NCI-H1105 (cell line): ENCODE measurements at regions not wholly inside any gene's neighbourhood (a gene's known extent, or its start where the extent isn't known, plus 50 kb on each side); places are given as distances from the start of the nearest gene placed in this dataset.

Experiments
- DNase-seq: peaks from one replicate; lab custom pipeline; 2025; lab: John Stamatoyannopoulos, UW

DNA sequence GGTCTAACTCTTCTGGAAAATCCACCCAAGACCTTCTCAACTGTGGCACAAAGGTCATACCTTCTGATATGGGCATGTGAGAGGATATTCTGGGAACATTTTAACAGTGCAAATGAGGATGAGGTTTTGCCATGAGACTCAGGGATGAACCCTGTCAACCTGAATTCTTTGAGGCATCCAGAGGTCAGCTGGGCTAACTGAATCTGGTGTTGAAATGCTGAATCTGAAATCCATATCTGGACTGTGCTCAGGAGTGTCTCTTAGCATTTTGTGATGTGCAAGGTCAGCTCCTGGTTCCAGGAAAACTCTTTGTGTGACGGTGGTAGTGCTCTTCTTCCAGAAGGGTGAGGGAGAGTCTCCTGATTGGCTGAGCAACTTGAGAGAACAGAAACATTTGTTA lies 276.0 kb upstream of the SALL1 start:
- no peak for DNase-seq

DNA sequence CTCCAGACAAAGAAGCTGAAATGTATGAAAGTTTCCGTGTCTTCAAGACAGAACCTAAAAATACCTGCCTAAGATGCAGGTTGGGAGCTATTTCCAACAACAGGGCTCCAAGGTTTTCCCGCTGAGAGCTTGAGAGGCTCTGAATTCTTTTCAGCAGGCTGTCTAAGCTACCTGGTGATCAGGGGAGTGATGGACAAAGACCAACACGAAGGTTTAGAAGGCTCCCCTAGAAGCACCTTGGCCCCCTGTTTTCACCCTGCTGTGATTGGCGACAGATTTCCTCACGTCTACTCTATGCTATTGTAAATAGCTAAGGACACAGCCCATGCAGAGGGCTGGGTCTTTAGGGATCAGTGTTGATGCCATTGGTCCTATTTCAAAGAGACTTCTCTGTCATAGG lies 275.2 kb upstream of the SALL1 start:
- DNase-seq: no peak

DNA sequence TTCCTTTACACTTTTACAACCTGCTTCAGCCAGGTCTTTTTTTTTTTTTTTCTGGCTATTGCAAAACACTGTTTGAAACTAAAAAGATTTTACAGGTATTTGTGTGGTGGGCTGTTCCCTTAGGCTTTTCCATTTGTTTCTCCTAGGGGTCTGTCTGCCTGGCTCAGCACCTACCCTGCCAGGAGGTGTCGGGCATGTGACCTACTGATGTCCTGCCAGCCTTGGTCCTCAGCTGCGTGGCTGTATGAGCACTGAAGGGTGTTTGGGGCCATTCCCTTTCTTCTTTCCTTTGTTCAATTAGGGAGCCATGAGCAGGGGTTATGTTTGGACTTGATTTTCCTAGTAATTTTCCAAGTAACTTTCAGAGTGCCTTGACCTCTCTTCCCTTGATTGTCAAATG lies 269.2 kb upstream of the SALL1 start:
- DNase-seq: no peak

DNA sequence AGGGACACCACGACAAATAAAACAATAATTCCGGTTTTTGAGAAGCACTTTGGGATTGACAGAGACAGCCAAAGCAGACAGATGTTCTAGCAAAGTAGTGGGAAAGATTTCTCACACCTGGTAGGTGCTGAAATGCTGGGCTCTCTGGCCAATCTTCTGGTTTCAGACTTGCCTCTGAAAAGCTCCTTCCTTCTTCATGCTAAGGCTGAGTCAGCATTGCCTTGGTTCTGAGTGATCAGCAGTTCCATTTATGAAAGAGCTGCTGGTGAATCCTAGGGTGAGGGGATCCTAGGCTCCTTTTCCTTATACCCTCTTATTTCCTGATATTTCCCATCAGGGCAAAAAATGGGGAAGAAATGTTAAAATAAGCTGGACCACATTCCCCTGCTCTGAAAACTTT lies 268.7 kb upstream of the SALL1 start:
- no peak for DNase-seq

DNA sequence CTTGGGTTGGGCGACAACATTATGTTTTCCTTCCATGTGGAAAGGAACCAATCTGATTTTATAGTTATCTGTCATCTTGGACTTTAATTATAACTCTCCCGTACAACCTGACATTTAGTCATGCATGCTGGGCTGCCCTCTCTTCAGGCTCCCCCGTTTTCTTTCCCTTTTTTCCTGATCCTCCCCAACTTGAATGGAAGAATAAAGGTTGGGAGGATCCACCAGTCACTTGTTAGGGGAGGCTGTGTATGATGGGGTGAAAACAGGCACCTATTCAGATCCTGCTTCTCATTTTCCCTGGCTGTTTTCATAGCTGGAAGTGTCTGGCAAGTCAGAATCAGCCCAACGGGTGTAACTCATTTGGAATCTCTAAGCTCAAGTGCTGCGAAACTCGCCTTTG lies 267.2 kb upstream of the SALL1 start:
- no peak for DNase-seq

DNA sequence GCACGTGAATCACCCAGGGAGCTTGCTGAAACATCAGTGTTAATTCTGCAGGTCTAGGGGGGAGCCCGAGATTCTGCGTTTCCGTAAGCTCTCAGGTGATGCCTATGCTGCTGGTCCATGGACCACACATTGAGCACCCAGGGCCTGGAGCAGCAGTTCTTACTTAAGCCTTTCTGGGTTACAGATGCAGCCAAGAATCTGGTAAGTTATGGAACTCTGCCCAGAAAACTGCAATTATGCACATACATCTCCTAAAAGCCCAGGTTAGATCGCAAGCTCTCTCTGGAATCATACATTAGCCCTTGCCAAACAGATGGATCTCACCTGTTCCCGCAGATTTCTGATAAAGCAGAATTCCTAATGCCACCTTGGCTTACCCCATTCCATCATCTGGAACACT lies 265.9 kb upstream of the SALL1 start:
- DNase-seq: peak; percentile 37

DNA sequence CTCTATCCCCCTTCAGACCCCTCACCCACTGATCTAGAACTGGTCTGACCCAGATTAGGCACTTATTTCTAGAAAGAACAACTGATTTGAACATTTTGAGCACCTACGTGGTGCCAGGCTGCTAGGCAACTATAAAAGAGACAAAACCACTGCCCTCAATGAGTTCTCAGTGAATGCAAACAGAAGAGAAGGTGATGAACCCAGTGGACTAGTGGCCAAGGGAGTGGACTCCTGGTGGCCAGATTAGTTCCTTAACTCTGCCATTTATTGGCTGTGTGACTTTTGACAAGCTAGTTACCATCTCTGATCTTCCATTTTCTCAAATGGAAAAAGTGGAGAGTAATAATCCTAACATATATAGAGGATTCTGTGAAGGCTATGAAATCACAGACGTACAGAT lies 259.1 kb upstream of the SALL1 start:
- DNase-seq: no peak

DNA sequence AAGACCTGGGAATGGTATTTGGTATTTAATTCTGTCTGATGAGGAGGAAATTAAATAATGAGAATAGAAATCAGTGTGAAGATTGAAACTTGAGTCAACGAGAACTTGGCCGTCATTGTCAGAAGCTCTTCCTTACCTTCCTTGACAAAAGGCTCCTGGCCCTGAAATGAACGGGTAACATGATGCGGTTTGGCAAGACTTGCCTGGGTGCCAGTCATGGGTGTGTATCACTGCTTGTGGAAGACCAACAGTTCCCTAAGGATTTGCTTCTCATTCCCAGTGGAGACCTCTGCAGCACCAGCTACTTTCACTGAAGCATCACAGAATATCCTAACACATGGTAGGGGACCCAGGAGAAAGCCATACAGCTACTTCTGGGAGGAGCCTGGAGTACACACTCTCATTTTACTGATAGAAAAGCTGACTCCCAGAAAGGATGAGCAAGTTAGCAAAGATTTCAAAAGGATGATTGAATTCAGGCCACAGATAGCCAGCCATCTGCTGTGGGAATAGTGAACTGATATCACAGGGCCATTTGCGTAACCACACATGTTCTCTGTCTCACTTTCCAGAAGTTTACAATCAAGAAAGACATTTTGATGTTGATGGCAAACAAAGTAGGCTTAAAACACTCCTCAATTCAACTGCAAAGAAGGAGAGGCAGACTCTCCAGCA lies 258.1 kb upstream of the SALL1 start:
- DNase-seq: no peak

DNA sequence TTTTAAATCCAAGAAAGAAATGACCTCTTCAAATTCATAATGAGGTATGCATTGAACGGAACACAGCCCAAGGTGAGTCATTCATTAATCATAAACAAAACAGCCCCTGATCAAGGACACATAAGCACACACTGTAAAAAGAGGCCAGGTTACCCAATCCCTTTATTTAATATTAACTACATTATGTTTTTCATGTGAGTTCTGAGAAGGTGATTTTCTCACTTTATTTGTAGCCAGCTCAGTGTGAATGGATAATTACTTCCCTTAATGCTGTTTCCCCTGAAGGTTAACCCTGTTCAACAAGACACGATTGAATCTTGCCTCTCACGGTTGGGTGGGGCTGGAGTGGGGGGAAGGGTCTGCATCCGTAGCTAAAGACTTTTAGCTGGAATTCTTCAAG lies 257.3 kb upstream of the SALL1 start:
- DNase-seq: no peak

DNA sequence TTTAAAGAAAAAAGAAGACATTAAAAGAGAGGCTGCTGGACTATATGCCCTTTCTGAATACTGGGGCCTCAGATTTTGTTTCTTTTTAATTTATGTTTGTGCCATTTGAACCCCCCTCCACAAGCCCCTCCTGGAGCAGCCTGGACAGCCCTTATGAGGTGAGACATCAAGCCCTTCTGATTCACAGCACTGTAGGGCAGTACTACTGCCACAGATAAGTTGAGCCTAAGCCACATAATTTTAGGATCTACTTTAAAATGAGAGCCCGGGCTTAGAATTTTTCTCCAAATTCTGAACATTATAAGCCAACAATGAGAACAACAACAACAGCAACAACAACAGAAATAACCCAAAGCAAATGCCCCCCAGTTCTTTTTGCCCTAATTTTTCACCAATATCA lies 256.9 kb upstream of the SALL1 start:
- DNase-seq: no peak

DNA sequence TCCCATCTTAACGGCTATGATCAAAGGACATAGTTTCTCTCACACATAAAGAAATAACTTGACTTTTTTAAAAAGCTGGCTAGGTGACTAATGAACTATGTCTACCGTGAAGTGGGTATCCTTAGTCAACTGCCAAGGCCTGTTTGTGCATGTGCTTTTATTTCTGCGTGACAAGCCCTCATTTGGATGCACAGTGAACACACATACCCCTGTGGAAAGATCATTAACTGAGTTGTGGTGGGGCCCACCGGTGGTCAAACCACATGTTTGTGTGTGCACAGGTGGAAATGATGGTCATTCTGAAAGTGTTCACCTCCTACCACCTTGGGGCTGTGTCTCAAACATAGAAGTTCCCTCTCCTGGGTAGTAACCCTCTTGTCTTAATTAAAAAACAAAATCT lies 256.1 kb upstream of the SALL1 start:
- no peak for DNase-seq

DNA sequence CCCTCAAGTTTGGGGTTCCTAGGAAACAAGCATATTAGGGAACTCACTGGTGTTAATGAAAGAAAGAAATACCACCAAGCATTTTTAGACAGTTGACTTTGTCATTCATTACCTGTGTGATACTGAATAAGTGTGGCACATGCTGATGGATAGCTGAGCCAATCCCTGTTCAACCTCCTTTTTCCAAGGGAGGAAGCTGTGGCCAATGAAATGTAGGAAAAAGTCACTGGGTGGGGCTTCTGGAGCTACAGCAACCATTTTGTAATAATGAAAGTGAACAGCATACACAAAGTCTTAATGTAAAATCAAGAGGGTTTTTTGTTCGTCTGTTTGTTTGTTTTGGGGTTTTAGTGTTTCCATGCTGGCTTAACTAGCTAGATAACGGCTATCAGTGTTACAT lies 254.3 kb upstream of the SALL1 start:
- DNase-seq: no peak

DNA sequence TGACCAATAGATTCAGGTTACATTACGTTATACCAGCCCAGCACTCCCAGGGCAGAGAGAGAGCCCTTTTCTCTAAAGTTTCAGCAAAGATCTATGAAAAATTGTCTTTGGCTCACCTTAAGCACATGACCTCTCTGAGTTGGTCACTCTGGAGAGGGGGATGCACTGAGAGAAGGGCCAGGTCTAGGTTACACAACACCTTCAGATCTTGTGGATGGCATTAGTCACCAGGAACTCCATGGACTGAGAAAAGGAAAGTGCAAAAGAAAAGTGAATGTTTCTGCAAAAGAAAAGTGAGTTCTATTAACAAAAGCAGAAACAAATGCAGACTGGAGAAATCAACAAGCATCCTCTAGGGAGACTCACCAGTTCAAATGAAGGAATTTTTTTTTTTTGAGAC lies 253.3 kb upstream of the SALL1 start:
- no peak for DNase-seq

DNA sequence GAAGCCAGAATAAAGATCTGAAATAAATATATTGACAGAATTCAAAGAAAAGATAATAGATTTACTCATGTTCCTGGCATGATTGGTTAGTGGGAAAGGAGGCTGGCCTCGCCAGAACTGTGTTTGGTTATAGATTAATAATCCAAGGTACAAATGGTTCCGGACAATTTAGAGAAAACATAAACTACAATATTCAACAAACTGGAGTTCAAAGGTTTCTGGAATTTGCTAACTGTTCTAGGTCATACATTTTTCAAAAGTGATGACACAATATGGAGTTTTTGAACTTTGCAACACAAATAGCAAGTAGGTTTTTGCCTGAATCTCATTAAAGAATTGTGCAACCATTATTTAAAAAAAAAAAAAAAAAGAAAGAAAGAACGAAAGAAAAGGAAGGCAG lies 251.7 kb upstream of the SALL1 start:
- no peak for DNase-seq

DNA sequence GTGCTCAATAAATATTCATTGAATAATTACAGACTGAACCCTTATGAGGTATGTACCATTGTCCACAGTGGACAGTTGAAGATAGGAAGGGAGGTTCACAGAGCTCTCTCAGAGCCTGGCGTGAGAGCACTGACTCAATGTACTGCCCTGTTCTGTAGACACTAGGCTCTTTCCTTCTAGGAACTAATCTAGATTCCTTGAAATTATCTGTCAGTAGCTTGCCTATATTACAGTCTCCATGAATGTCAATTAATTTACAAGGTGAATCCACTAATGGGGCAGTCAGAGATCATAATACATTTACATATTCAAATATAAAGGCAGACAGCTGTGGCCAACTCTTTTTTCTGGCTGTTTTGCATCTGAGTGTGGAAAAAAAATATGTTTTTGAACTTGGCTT lies 251.2 kb upstream of the SALL1 start:
- DNase-seq: no peak

DNA sequence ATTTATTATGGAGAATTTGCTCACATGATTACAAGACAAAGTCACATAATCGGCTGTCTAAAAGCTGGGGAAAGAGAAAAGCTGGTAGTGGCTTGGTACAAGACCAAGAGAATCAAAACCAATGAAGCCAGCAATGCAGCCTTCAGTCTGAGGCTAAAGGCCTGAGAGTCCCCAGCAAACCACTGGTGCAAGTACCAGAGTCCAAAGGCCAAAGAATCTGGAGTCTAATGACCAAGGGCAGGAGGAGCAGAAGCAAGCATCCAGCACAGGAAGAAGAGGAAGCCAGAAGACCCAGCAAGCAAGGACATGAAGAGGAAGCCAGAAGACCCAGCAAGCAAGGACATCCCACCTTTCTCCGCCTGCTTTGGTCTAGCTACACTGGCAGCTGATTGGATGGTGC lies 250.6 kb upstream of the SALL1 start:
- DNase-seq: no peak

DNA sequence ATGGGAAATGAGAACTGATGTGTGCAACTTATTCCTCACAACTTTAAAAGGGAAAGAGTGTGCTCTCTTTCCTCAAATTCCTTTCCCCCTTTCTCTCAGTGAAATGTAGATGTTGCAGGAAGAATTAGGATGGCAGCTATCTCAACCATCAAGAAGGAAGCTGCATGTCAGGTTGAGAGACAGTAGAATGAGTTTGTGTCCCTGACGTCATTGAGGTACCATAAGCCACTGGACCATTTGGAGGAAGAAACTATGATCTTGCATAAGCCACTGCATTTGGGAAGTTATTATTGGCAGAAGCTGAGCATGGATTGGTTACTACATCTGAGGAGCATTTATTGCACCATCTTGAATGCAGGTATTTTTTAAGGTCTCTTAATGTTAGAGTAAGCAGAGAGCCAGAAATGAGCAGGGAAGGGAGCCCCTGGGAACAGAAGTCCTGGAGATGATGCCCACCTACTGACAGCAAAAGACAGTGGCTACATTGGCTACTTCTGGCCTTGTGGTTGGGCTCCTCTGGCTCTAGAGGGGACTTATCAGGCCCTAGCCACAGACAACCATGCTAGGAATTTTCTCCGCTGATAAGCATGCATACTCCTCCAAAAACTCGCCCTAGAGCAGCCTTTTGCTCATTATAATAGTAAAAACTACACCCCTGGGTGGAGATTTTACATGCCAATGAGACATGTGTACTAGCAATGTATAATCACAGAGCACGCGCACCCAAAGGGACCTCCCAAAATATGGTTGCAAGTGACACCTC lies 249.0 kb upstream of the SALL1 start:
- DNase-seq: no peak

DNA sequence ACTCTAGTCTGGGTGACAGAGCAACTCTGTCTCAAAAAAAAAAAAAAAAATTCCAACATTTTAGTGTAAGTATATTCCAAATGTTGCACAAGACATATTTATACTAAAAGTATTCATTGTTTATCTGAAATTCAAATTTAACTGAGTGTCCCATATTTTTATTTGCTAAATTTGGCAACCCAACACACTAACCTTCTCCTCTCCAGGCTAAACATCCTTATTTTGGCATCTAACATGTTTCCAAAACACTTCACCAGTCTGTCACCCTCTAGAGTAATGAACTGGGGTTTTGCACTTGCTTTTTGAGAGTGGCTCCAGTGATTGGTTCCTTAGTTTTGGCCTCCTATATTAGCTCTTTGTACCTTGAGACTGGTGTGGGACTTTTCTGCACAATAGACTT lies 243.4 kb upstream of the SALL1 start:
- no peak for DNase-seq

DNA sequence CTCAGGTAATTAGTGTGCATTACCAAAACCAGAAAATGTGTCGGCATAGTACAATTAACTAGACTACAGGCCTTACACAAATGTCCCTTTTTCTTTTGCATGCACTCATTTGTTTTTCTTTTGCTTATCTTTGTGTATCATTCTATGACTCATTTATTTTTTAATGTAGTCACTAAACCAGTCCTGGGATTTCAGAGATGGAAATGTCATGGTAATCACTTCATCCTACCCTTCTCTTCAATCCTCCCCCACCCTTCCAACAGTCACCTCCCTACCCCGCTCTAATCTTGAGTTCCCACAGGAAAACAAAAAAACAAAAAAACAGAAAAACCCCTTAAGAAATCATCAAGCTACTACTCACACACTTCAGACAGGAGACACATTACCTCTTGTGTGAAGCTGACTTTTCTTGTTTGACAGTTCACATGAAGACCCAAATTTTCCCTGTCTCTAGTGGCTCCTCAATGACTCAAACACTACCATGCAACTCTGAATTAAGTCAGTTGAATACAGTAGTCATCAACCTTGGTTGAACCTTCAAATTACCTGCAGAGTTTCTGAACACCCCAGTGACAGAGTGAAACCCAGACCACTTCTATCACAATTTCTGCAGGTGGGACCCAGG lies 242.4 kb upstream of the SALL1 start:
- no peak for DNase-seq

DNA sequence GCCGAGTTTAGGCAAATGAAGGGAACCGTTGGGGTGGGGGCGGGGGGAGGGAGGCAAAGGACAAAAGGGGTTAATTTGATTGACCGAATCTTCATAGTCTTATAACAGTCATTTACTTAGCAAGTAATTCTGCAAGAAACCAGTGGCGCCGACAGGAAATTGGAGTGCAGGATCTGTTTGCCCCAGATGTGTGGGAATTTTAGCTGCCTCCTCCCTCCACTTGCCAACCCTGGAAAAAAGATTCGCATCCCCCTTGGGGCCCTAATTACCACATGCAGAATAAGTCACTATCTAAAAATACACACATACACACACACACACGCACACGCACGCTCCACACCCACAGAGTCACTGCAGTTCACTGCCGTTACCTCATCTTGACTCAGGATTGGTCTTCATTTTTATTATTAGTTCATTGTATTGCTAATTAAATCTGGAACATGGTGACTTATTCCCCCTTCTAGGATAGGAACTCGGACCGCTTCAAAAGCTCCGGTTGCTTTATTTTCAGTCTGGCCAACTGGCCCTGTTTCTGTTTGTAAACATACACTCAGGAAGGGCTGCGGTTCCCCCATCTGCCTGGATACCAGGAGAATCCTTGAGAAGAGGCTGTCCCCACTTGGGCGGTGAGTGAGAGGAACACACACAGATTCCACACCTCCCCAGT lies 241.6 kb upstream of the SALL1 start:
- no peak for DNase-seq

DNA sequence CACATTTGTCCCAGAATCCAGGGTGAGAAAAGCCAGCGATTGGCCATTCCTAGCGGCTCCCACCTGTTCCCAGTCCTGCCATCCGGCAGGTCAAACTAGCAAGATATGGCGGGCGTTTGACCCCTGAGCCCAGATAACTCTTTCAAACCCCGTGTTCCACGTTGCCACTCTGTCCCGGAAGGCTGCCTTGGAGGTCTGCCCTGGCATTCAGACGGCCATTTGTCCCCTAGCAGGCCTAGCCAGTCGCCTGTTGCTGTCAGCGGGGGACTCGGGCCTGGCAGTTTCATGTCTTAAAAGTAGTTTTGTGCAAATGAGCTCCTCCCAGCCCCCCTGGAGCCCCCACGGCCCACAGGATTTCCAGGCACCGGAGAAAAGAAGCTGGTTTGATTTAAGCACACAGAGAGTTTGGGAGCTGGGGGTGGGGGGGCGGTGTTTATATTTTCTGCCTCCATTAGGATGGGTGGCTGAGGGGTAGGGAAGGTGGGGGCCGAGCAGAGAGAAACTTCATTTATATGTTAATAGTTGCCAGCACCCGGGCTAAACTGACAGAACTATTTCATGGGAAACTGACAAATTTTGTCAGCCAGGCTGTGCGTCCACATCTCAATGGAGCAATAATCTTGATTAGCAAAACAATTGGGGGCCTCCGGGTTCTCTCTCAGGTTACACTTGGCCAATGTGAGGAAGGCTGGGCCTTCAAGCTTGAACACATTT lies 240.9 kb upstream of the SALL1 start:
- DNase-seq: no peak

DNA sequence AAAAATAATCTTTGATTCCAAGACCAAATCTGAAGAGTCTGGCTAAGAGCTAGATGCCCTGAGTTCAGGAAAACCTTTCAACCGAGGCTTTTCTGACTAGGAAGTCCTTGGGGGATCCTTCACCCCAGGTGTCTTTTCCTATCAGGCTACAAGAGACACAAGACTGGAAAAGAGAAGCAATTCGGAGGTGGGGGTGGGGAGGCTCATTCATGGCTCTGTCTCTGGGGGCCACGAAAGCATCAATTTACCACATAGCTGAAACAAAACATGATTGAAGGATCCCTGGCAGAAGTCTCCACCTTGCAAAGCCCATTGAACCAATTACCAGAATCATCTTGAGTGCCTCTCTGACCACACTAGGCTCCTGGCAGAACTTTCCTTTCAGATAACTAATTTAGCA lies 239.8 kb upstream of the SALL1 start:
- DNase-seq: no peak
